T-cell (primary cell): ENCODE measurements at regions not wholly inside any gene's neighbourhood (a gene's known extent, or its start where the extent isn't known, plus 50 kb on each side); places are given as distances from the start of the nearest gene placed in this dataset.

Source experiments
- ATAC-seq, 4 experiments: fragments of 200-7000 bp in 3 of 4; fragments of 150-1000 bp in 1 of 4; cut with Tn5 transposase; replicated peaks in 1 of 4; 1 replicate in 3 of 4; 2 replicates in 1 of 4; pipeline ENCODE4 v1.10.0; 2021; ENCODE audit warnings: moderate library complexity in 3 of 4, mild to moderate bottlenecking in 2 of 4, moderate number of reproducible peaks in 1 of 4
- CTCF ChIA-PET, 2 donors: fragments of 300-600 bp; sonication (Branson Sonifier 250); formaldehyde crosslinking; loops; one replicate each; lab custom pipeline; 2022; ENCODE audit warnings: antibody characterized with exemption in 2 of 2; lab: Charles Lee
- POLR2A ChIA-PET, 2 donors: fragments of 300-600 bp; sonication (Branson Sonifier 250); formaldehyde crosslinking; loops; one replicate each; lab custom pipeline; 2022; ENCODE audit warnings: antibody characterized with exemption in 2 of 2; lab: Charles Lee
- DNase-seq, 35 experiments: peaks; one replicate each; pipeline versions ENCODE4 v3.0.0 to v3.0.0-alpha.2; 2013 to 2023
- H3K27ac ChIP-seq: one replicate; pipeline ENCODE4 v1.5.1; 2013; ENCODE audit warnings: low read length
- H3K27me3 ChIP-seq, 2 experiments: replicated peaks in 1 of 2; 1 replicate in 1 of 2; 2 replicates in 1 of 2; pipeline versions ENCODE4 v1.6.1 to v1.7.0; 2013; ENCODE audit warnings: low read length in 1 of 2, mixed read lengths in 1 of 2; ENCODE audit not compliant: control insufficient read depth in 2 of 2, insufficient read depth in 2 of 2; ENCODE audit errors: extremely low read depth in 1 of 2
- H3K36me3 ChIP-seq, 2 donors: 1 replicate in 1 of 2; 2 replicates in 1 of 2; pipeline versions ENCODE4 v1.6.1 to v1.7.0; 2013; ENCODE audit warnings: low read length in 1 of 2; ENCODE audit not compliant: control insufficient read depth in 2 of 2, insufficient read depth in 1 of 2; ENCODE audit errors: extremely low read depth in 1 of 2
- H3K4me1 ChIP-seq, 2 experiments: 1 replicate in 1 of 2; 2 replicates in 1 of 2; pipeline versions ENCODE4 v1.6.1 to v1.7.0; 2013; ENCODE audit warnings: low read length in 2 of 2, mixed read lengths in 1 of 2; ENCODE audit not compliant: insufficient read depth in 2 of 2, control insufficient read depth in 1 of 2; ENCODE audit errors: extremely low read depth in 1 of 2
- H3K4me3 ChIP-seq, 2 donors: 1 replicate in 1 of 2; 2 replicates in 1 of 2; pipeline versions ENCODE4 v1.5.1 to v1.7.0; 2013; ENCODE audit warnings: mild to moderate bottlenecking in 2 of 2, low read length in 1 of 2, moderate library complexity in 1 of 2; ENCODE audit not compliant: control insufficient read depth in 1 of 2; ENCODE audit errors: extremely low read depth in 1 of 2
- H3K9me3 ChIP-seq: 2 replicates; pipeline ENCODE4 v1.7.0; 2013
- H3K27ac Mint-ChIP-seq, 2 donors: one replicate each; pipeline ENCODE4 v1.8.0; 2020 to 2021; ENCODE audit warnings: mild to moderate bottlenecking in 2 of 2, mixed read lengths in 2 of 2
- H3K27me3 Mint-ChIP-seq, 2 donors: one replicate each; pipeline ENCODE4 v1.8.0; 2021 to 2022; ENCODE audit warnings: mixed read lengths in 2 of 2
- H3K36me3 Mint-ChIP-seq: one replicate; pipeline ENCODE4 v1.8.0; 2021; ENCODE audit warnings: mixed read lengths
- H3K4me1 Mint-ChIP-seq, 3 donors: one replicate each; pipeline ENCODE4 v1.8.0; 2020 to 2022; ENCODE audit warnings: mixed read lengths in 3 of 3, mild to moderate bottlenecking in 1 of 3
- H3K4me3 Mint-ChIP-seq, 3 donors: one replicate each; pipeline ENCODE4 v1.8.0; 2020 to 2022; ENCODE audit warnings: mild to moderate bottlenecking in 3 of 3, mixed read lengths in 3 of 3, moderate library complexity in 3 of 3
- H3K9me3 Mint-ChIP-seq, 3 donors: one replicate each; pipeline ENCODE4 v1.8.0; 2020 to 2022; ENCODE audit warnings: mixed read lengths in 3 of 3
- WGBS: methylation state at CpG from one replicate; pipeline ENCODE4 v1.1.5; 2013; ENCODE audit warnings: missing lambda C conversion rate; ENCODE audit not compliant: insufficient coverage; 5-methylcytosine and 5-hydroxymethylcytosine counted together

DNA sequence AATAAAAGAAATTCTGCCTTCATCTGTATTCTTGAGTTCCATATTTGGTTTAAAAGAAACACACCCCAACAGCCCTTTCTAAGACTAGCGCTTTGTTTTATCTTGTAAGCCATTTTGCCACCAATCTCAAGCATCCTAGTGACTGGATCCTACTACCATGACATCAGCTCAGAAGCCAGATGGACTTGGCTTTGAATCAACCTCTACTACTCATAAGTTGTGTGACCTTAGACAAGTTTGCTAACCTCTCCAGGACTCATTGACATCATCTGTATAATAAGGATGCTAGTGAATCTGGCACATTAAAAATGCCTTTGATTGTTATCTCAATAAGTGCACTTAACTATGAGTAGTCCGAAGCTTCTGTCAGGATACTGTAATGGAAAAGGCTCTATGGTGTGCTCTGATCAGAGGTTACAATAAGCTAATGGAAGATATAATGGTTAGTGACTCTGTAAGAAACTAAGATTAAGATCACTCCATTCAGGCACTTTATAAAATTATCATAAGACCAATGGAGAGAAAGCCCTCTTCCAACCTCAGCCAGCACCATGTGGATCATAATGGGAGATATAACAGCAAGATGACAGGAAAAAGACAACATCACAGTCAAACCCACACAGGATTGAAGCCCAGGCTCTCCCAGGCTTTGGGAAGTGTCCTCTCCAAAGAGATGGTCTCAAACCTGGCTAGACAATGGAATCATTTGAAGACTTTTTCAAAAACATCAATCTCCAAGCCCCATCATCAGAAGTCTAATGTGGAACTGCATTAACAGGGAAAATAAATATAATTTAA, 180.6 kb upstream of the MIR17HG start:
- Mint-ChIP-seq H3K27ac (no peak overlapping the region), H3K4me1 (no peaks in the 10 kb centered on the region), H3K4me3 (no peak overlapping the region), H3K27me3 (peaks cover 0 to 7% of the 10 kb centered on the region in 2 donors), H3K9me3 (no peaks in the 10 kb centered on the region), H3K36me3 (no peaks in the 10 kb centered on the region)
- no peaks in the 10 kb centered on the region for H3K27me3 ChIP-seq
- no peak for DNase-seq
- no CpG with 5 or more reads among the region's 2 CpGs for WGBS
- H3K36me3 ChIP-seq, result no peaks in the 10 kb centered on the region
- no peak for ATAC-seq
- H3K4me1 ChIP-seq, result no peaks in the 10 kb centered on the region
- no peaks in the 10 kb centered on the region for H3K9me3 ChIP-seq
- H3K27ac ChIP-seq, result no peak overlapping the region
- ChIA-PET POLR2A (no interaction called here), CTCF (no interaction called here)
- H3K4me3 ChIP-seq, result no peak overlapping the region

DNA sequence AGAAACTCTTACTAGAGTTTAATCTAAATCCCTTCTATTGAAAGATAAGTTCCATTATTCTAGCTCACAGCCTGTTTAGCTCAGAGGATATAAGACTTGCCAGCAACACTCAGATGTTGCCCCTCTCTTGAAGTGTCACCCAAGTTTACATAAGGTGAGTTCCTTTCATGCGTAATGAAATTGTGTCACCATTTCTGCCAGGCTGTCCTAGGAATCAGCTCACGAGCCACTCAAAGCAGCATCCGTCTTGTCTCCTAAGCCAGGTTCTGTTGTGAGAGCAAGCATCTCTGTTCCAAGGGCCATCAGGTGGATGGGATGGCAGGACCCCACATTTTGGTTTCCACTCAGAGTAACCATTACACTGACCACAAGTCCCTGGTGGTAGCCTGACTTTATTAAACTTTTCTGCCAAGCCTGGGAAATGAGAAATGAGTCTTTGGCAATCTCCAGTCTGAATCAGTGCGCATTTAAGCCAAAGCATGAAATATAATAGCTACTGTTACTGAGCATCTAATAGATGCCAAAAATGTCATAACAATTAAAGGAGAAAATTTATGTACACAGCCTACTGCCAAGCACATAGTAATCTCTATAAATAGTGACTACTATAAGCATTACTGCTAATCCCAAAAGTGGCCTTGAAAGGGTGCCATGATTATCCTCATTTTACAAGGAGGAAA, 179.6 kb upstream of the MIR17HG start:
- ATAC-seq (no peak), DNase-seq (no peak)
- Mint-ChIP-seq H3K36me3 (no peaks in the 10 kb centered on the region), H3K27me3 (peaks cover 1 to 7% of the 10 kb centered on the region in 2 donors), H3K9me3 (no peaks in the 10 kb centered on the region), H3K27ac (no peak overlapping the region), H3K4me1 (no peaks in the 10 kb centered on the region), H3K4me3 (no peak overlapping the region)
- Histone ChIP-seq H3K4me1 (no peaks in the 10 kb centered on the region), H3K27me3 (no peaks in the 10 kb centered on the region), H3K27ac (no peak overlapping the region), H3K9me3 (no peaks in the 10 kb centered on the region), H3K36me3 (no peaks in the 10 kb centered on the region), H3K4me3 (no peak overlapping the region)
- WGBS, result 100% methylated on average over 3 of the region's 4 CpGs
- CTCF ChIA-PET, result interaction anchor here in 1 of 2 donors (0.5 kb wide), 1 partner anchor 1710 kb away, joined by 3 read pairs; no protein-coding TSS in a partner anchor
- POLR2A ChIA-PET, result no interaction called here

DNA sequence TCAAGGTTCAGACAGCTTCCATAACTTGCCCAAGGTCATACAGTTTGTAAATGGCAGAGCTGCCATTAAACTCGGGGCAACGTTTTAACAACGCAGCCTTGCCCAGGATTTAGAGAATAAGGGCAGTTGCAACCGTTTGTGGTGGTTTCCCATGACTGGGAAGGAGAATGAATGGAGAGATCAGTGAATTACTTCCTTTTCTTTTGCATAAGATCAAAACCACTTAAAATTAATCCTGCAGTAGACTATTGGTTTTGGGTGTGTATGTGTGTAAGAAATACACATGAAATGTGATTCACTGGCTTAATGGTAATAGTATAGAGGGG, 179.1 kb upstream of the MIR17HG start:
- Histone ChIP-seq H3K4me1 (no peaks in the 10 kb centered on the region), H3K27ac (no peak overlapping the region), H3K36me3 (no peaks in the 10 kb centered on the region), H3K9me3 (no peaks in the 10 kb centered on the region), H3K27me3 (no peaks in the 10 kb centered on the region), H3K4me3 (no peak overlapping the region)
- DNase-seq, result no peak
- ATAC-seq, result no peak
- POLR2A ChIA-PET, result no interaction called here
- Mint-ChIP-seq H3K36me3 (no peaks in the 10 kb centered on the region), H3K4me1 (no peaks in the 10 kb centered on the region), H3K27ac (no peak overlapping the region), H3K9me3 (no peaks in the 10 kb centered on the region), H3K27me3 (peaks cover 2 to 7% of the 10 kb centered on the region in 2 donors), H3K4me3 (no peak overlapping the region)
- no CpG with 5 or more reads among the region's 4 CpGs for WGBS
- CTCF ChIA-PET, result no interaction called here

DNA sequence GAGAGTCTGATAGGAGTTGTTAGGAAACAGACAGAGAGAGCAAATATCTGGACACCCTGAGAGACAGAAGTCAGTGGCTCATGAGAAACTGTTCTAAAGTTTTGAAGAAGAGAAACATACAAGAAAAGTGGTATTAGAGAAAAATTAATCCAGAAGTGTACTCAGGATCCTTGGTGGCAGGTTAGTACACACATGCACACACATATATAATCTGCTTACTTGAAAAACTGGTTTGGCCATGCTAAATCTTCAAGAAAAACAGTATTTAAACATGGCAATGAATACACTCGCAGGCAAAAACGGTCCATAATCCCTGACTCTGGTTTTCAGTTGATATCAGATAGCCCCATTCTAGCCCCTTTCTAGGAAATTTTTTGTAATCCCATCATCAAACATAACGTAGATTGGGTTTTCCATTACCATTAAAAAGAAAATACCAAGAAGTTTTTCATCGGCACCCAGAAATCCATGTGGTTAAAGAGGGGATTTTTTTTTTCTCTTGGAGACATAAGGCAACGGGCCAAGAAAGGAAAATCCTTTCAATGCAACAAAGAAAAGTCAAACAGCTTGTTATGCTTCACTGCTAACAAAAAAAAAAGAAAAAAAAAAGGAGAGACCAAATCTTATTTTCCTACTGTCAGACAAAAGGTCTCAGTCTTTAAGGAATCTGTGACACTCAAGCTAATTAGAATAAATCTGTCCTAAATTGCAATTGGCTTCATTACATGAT, 178.0 kb upstream of the MIR17HG start:
- WGBS, result 71% methylated on average over 2 of the region's 5 CpGs
- H3K4me3 Mint-ChIP-seq, result no peak overlapping the region
- H3K27me3 Mint-ChIP-seq, result peaks cover 3 to 7% of the 10 kb centered on the region in 2 donors
- ATAC-seq (no peak), DNase-seq (no peak)
- Histone ChIP-seq H3K27me3 (peaks cover 0 to 3% of the 10 kb centered on the region in 2 experiments), H3K4me3 (no peak overlapping the region), H3K36me3 (no peaks in the 10 kb centered on the region), H3K27ac (no peak overlapping the region), H3K9me3 (no peaks in the 10 kb centered on the region), H3K4me1 (no peaks in the 10 kb centered on the region)
- CTCF ChIA-PET, result interaction anchor here in 1 of 2 donors (0.6 kb wide), 1 partner anchor 38 kb away, joined by 3 read pairs; no protein-coding TSS in a partner anchor
- no peaks in the 10 kb centered on the region for H3K9me3 Mint-ChIP-seq
- no peaks in the 10 kb centered on the region for H3K4me1 Mint-ChIP-seq
- no peak overlapping the region for H3K27ac Mint-ChIP-seq
- POLR2A ChIA-PET, result no interaction called here
- no peaks in the 10 kb centered on the region for H3K36me3 Mint-ChIP-seq

DNA sequence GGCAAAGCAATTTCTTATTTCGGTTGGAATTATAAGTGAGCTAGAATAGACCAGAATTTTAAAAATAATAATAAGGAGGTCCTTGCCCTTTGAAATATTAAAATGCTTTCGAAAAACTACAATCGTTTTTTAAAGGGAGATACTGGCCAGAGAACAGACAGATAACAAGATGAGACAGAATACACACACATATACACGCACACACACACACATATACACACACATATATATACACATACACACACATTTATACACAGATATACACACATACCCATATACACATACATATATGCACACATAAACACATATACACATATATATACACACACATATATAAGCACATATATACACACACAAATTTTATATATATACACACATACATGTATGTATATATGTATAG, 175.3 kb upstream of the MIR17HG start:
- H3K4me3 ChIP-seq, result no peak overlapping the region
- no peaks in the 10 kb centered on the region for H3K9me3 Mint-ChIP-seq
- H3K27me3 ChIP-seq, result peaks cover 0 to 11% of the 10 kb centered on the region in 2 experiments
- ATAC-seq (no peak), DNase-seq (no peak)
- no peaks in the 10 kb centered on the region for H3K36me3 ChIP-seq
- WGBS, result 88% methylated on average over 1 of the region's 4 CpGs
- H3K36me3 Mint-ChIP-seq, result no peaks in the 10 kb centered on the region
- ChIA-PET CTCF (no interaction called here), POLR2A (no interaction called here)
- H3K27ac Mint-ChIP-seq, result no peak overlapping the region
- no peaks in the 10 kb centered on the region for H3K4me1 ChIP-seq
- H3K27me3 Mint-ChIP-seq, result peaks cover 12 to 14% of the 10 kb centered on the region in 2 donors
- no peak overlapping the region for H3K27ac ChIP-seq
- no peak overlapping the region for H3K4me3 Mint-ChIP-seq
- H3K9me3 ChIP-seq, result no peaks in the 10 kb centered on the region
- peaks cover 0 to 4% (median 0%) of the 10 kb centered on the region in 3 donors for H3K4me1 Mint-ChIP-seq

DNA sequence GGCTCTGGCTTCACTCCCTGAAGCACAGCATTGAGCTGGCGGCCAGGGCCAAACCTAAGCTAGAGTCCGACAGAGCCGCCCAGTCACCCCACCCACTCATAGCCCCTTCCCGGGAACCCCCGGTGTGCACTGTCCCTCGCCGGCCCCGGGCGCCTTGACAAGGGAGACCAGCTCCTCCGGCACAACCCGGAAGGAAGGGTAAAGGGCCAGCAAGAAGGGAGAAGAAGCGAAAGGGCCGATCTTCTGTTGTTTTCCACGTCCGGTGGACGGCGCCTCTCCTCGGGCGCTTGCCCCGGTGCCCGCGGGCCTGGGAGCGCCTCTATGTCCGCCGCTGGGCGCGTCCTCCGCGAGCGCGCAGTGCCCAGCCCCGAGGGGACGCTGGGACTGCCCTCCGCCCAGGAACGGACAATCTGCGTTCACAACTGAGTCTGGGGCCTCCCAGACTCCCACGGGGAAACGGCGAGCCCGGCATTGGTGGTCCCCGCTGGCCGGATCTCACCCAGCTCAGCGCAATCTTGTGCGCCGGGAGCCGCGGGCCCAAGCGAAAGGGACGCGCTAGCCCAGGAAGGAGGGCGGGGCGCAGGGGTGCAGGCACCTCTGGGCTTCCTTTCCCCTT, 172.5 kb upstream of the MIR17HG start:
- no peak overlapping the region for H3K27ac Mint-ChIP-seq
- no peak overlapping the region for H3K4me3 Mint-ChIP-seq
- Histone ChIP-seq H3K27ac (no peak overlapping the region), H3K4me1 (no peaks in the 10 kb centered on the region), H3K36me3 (no peaks in the 10 kb centered on the region), H3K27me3 (peaks cover 0 to 11% of the 10 kb centered on the region in 2 experiments), H3K4me3 (no peak overlapping the region), H3K9me3 (no peaks in the 10 kb centered on the region)
- ChIA-PET POLR2A (no interaction called here), CTCF (interaction anchor here in 1 of 2 donors (1.1 kb wide), 1 partner anchor 39 kb away, joined by 4 read pairs; no protein-coding TSS in a partner anchor)
- no peaks in the 10 kb centered on the region for H3K36me3 Mint-ChIP-seq
- peaks cover 5 to 15% of the 10 kb centered on the region in 2 donors for H3K27me3 Mint-ChIP-seq
- H3K4me1 Mint-ChIP-seq, result peaks cover 0 to 4% (median 0%) of the 10 kb centered on the region in 3 donors
- ATAC-seq, result no peak
- DNase-seq, result no peak
- H3K9me3 Mint-ChIP-seq, result no peaks in the 10 kb centered on the region
- 19% methylated on average over 48 of the region's 52 CpGs for WGBS
